ENCODE measurements at regions not wholly inside any gene's neighbourhood (a gene's known extent, or its start where the extent isn't known, plus 50 kb on each side); places are given as distances from the start of the nearest gene placed in this dataset.

DNA sequence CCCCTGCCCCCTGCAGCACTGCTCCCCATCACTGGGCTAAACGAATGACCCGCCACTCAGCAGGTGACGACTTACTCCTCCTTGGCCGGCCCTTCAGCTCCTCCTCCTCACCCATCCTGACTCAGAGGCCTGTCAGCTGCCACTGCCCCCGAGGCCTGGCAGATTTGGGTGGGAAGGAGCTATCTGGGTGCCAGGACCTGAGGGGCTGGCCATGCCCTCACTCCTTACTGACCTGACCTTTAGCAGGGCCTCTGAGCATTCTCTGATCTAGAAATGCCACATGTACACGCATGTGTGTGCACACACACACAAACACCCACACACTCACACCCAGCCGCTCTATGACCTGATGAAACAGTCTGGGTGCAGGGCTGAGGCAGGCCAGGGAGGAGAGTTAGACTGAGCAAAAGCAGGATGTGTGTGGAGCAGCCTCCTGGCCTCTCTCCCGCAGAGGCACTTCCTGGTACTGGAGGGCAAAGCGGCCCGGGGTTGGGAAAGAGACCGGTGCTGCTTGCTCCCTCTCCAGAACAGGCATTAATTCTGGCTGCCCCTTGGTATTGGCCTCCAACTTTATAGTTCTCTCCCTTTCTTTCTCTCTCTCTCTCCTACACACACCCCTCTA is 68.0 kb downstream of the ZFP36L2 start:
- Histone ChIP-seq H2BK15ac (ENCODE audit: low read length) (peak overlapping the region; percentile 41), H3K4me1 (ENCODE audit: control insufficient read depth in 2 of 2, insufficient read depth in 1 of 2, low read depth in 1 of 2, low read length in 2 of 2) (peaks cover 13 to 14% of the 10 kb centered on the region in 2 donors), H2AFZ (ENCODE audit: low read length) (peak overlapping the region; percentile 87), H3K36me3 (replicated peaks in 1 of 2; ENCODE audit: control insufficient read depth in 2 of 2, insufficient read depth in 2 of 2, low read length in 2 of 2) (no peaks in the 10 kb centered on the region), H3K18ac (ENCODE audit: low read length) (peak overlapping the region; percentile 90), H4K91ac (ENCODE audit: low read depth, low read length, poor library complexity) (peak overlapping the region; percentile 68), H3K27ac (replicated peaks; ENCODE audit: low read length) (no peak overlapping the region), H3K23ac (ENCODE audit: low read depth, low read length, poor library complexity) (no peak overlapping the region), H2BK5ac (ENCODE audit: low read length) (no peak overlapping the region), H3K4me3 (ENCODE audit: low read length in 2 of 2) (no peak overlapping the region), H3K14ac (ENCODE audit: low read length) (peak overlapping the region; percentile 31), H2BK120ac (ENCODE audit: low read depth, low read length) (no peak overlapping the region), H3K27me3 (ENCODE audit: control insufficient read depth in 3 of 3, insufficient read depth in 3 of 3, low read depth in 1 of 3, low read length in 3 of 3) (no peaks in the 10 kb centered on the region), H3K9me3 (replicated peaks in 1 of 2; ENCODE audit: control insufficient read depth in 2 of 2, insufficient read depth in 1 of 2, low read depth in 1 of 2, low read length in 2 of 2) (no peaks in the 10 kb centered on the region), H2AK5ac (ENCODE audit: low read depth, low read length) (peak overlapping the region; percentile 91), H3K9ac (ENCODE audit: low read depth, low read length, poor library complexity) (no peak overlapping the region), H2BK12ac (ENCODE audit: low read length) (peak overlapping the region; percentile 14), H3K4me2 (ENCODE audit: insufficient read depth, low read length, poor library complexity, severe bottlenecking) (no peak overlapping the region), H3K79me1 (ENCODE audit: low read depth, low read length) (no peaks in the 10 kb centered on the region), H3K4ac (ENCODE audit: low read length) (no peak overlapping the region), H4K8ac (ENCODE audit: low read depth, low read length) (no peak overlapping the region)
- DNase-seq (ENCODE audit: low spot score), result no peak
- no CpG with 5 or more reads among the region's 11 CpGs for WGBS, 2 donors (ENCODE audit: extremely low coverage in 2 of 2, insufficient read length in 2 of 2, insufficient replicate concordance in 1 of 2)

DNA sequence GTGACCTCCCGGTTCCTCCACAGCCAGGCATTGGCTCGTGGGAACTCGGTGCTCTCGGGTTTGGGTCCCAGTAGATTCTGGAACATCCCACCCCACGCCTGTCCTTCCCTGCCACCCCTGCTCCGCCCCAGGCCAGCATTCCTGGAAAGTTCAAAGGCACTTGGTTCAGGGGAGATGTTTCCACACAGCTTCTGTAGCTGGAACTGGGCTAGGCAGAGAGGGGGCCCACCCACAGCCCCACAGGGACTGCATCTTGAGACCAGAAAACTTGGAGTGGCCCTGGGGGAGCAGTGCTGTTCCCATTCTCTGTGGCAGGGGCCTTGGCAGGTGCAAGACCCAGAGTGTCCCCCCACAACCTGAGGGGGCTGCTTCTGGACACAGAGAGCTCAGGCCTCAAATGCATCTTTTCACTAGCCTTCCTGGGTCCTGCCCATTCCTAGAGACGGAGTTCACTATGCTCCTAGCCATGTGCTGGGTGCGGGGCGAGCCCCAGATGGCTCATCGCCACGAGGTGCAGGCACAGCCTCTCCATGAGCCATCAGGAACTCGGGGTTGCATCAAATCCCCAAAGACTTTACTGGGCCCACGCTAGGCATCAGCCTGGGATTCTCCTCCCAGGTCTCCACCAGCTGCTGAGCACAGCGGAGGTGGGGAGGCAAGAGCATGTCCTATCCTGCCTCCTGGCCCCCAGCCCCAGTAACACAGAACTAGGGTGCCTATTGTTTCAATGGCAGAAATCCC is 68.7 kb downstream of the ZFP36L2 start:
- H2BK15ac ChIP-seq (ENCODE audit: low read length), result peak overlapping the region; percentile 41
- no peak overlapping the region for H2BK5ac ChIP-seq (ENCODE audit: low read length)
- peak overlapping the region; percentile 92 for H3K18ac ChIP-seq (ENCODE audit: low read length)
- no peak overlapping the region for H3K9ac ChIP-seq (ENCODE audit: low read depth, low read length, poor library complexity)
- H3K4ac ChIP-seq (ENCODE audit: low read length), result peak overlapping the region; percentile 72
- H3K9me3 ChIP-seq (replicated peaks in 1 of 2; ENCODE audit: control insufficient read depth in 2 of 2, insufficient read depth in 1 of 2, low read depth in 1 of 2, low read length in 2 of 2), result no peaks in the 10 kb centered on the region
- no peaks in the 10 kb centered on the region for H3K79me1 ChIP-seq (ENCODE audit: low read depth, low read length)
- H2BK120ac ChIP-seq (ENCODE audit: low read depth, low read length), result peak overlapping the region; percentile 81
- H2BK12ac ChIP-seq (ENCODE audit: low read length), result peak overlapping the region; percentile 69
- no peak overlapping the region for H3K4me3 ChIP-seq (ENCODE audit: low read length in 2 of 2)
- H3K4me2 ChIP-seq (ENCODE audit: insufficient read depth, low read length, poor library complexity, severe bottlenecking), result no peak overlapping the region
- H3K23ac ChIP-seq (ENCODE audit: low read depth, low read length, poor library complexity), result no peak overlapping the region
- no peak for DNase-seq (ENCODE audit: low spot score)
- peaks cover 13 to 14% of the 10 kb centered on the region in 2 donors for H3K4me1 ChIP-seq (ENCODE audit: control insufficient read depth in 2 of 2, insufficient read depth in 1 of 2, low read depth in 1 of 2, low read length in 2 of 2)
- no peak overlapping the region for H3K14ac ChIP-seq (ENCODE audit: low read length)
- WGBS, 2 donors (ENCODE audit: extremely low coverage in 2 of 2, insufficient read length in 2 of 2, insufficient replicate concordance in 1 of 2), result no CpG with 5 or more reads among the region's 14 CpGs
- peak overlapping the region; percentile 87 for H2AFZ ChIP-seq (ENCODE audit: low read length)
- no peak overlapping the region for H3K27ac ChIP-seq (replicated peaks; ENCODE audit: low read length)
- peaks cover 0 to 4% (median 0%) of the 10 kb centered on the region in 3 experiments for H3K27me3 ChIP-seq (ENCODE audit: control insufficient read depth in 3 of 3, insufficient read depth in 3 of 3, low read depth in 1 of 3, low read length in 3 of 3)
- peak overlapping the region; percentile 74 for H4K91ac ChIP-seq (ENCODE audit: low read depth, low read length, poor library complexity)
- no peak overlapping the region for H4K8ac ChIP-seq (ENCODE audit: low read depth, low read length)
- H3K36me3 ChIP-seq (replicated peaks in 1 of 2; ENCODE audit: control insufficient read depth in 2 of 2, insufficient read depth in 2 of 2, low read length in 2 of 2), result no peaks in the 10 kb centered on the region
- H2AK5ac ChIP-seq (ENCODE audit: low read depth, low read length), result peak overlapping the region; percentile 91

DNA sequence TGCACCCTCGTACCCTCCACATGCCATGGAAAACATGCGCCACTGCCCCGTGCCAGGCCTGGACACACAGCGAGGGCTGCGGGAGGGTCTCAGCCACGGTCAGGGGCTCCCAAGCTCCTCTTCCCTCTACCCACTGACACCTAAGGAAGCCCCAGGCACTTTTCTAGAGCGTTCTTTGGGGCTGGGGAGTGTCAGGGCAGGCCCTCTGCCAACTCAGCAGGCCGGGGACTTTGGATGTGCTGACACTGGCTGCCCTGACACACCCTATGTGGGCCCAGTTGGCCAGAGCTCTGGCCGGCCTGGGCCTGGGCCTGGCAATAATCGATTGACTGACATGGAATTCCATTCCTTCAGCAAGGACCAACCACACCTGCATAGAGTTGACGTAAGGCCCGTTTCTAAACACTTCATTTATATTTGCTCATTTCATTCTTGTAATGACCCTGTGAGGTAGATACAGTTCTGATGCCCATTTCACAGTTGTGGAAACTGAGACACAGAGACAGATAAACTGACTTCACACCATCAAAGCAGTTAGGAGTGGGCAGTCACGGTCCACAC is 70.5 kb downstream of the ZFP36L2 start:
- Histone ChIP-seq H3K23ac (ENCODE audit: low read depth, low read length, poor library complexity) (no peak overlapping the region), H3K27me3 (ENCODE audit: control insufficient read depth in 3 of 3, insufficient read depth in 3 of 3, low read depth in 1 of 3, low read length in 3 of 3) (peaks cover 0 to 11% (median 0%) of the 10 kb centered on the region in 3 experiments), H4K91ac (ENCODE audit: low read depth, low read length, poor library complexity) (no peak overlapping the region), H3K4ac (ENCODE audit: low read length) (no peak overlapping the region), H3K18ac (ENCODE audit: low read length) (peak overlapping the region; percentile 84), H3K14ac (ENCODE audit: low read length) (no peak overlapping the region), H3K4me1 (ENCODE audit: control insufficient read depth in 2 of 2, insufficient read depth in 1 of 2, low read depth in 1 of 2, low read length in 2 of 2) (peaks cover 15 to 16% of the 10 kb centered on the region in 2 donors), H2BK120ac (ENCODE audit: low read depth, low read length) (no peak overlapping the region), H3K9ac (ENCODE audit: low read depth, low read length, poor library complexity) (no peak overlapping the region), H3K9me3 (replicated peaks in 1 of 2; ENCODE audit: control insufficient read depth in 2 of 2, insufficient read depth in 1 of 2, low read depth in 1 of 2, low read length in 2 of 2) (no peaks in the 10 kb centered on the region), H3K4me3 (ENCODE audit: low read length in 2 of 2) (no peak overlapping the region), H3K36me3 (replicated peaks in 1 of 2; ENCODE audit: control insufficient read depth in 2 of 2, insufficient read depth in 2 of 2, low read length in 2 of 2) (no peaks in the 10 kb centered on the region), H3K4me2 (ENCODE audit: insufficient read depth, low read length, poor library complexity, severe bottlenecking) (no peak overlapping the region), H3K27ac (replicated peaks; ENCODE audit: low read length) (no peak overlapping the region), H2AK5ac (ENCODE audit: low read depth, low read length) (peak overlapping the region; percentile 95), H2BK12ac (ENCODE audit: low read length) (peak overlapping the region; percentile 67), H2BK15ac (ENCODE audit: low read length) (peak overlapping the region; percentile 57), H4K8ac (ENCODE audit: low read depth, low read length) (no peak overlapping the region), H2BK5ac (ENCODE audit: low read length) (peak overlapping the region; percentile 79), H2AFZ (ENCODE audit: low read length) (no peak overlapping the region), H3K79me1 (ENCODE audit: low read depth, low read length) (no peaks in the 10 kb centered on the region)
- no peak for DNase-seq (ENCODE audit: low spot score)
- WGBS, 2 donors (ENCODE audit: extremely low coverage in 2 of 2, insufficient read length in 2 of 2, insufficient replicate concordance in 1 of 2), result no CpG with 5 or more reads among the region's 13 CpGs

GRCh38 chr2:43154685-43155084 is 71.7 kb downstream of the ZFP36L2 start:
- Histone ChIP-seq H2BK12ac (ENCODE audit: low read length) (no peak overlapping the region), H3K4ac (ENCODE audit: low read length) (no peak overlapping the region), H3K9me3 (replicated peaks in 1 of 2; ENCODE audit: control insufficient read depth in 2 of 2, insufficient read depth in 1 of 2, low read depth in 1 of 2, low read length in 2 of 2) (no peaks in the 10 kb centered on the region), H2BK120ac (ENCODE audit: low read depth, low read length) (no peak overlapping the region), H3K27me3 (ENCODE audit: control insufficient read depth in 3 of 3, insufficient read depth in 3 of 3, low read depth in 1 of 3, low read length in 3 of 3) (peaks cover 0 to 11% (median 0%) of the 10 kb centered on the region in 3 experiments), H3K4me3 (ENCODE audit: low read length in 2 of 2) (no peak overlapping the region), H3K23ac (ENCODE audit: low read depth, low read length, poor library complexity) (no peak overlapping the region), H2BK5ac (ENCODE audit: low read length) (no peak overlapping the region), H2AFZ (ENCODE audit: low read length) (no peak overlapping the region), H3K27ac (replicated peaks; ENCODE audit: low read length) (no peak overlapping the region), H3K18ac (ENCODE audit: low read length) (peak overlapping the region; percentile 23), H3K79me1 (ENCODE audit: low read depth, low read length) (no peaks in the 10 kb centered on the region), H3K4me1 (ENCODE audit: control insufficient read depth in 2 of 2, insufficient read depth in 1 of 2, low read depth in 1 of 2, low read length in 2 of 2) (peaks cover 15% of the 10 kb centered on the region in 2 donors), H3K36me3 (replicated peaks in 1 of 2; ENCODE audit: control insufficient read depth in 2 of 2, insufficient read depth in 2 of 2, low read length in 2 of 2) (no peaks in the 10 kb centered on the region), H3K14ac (ENCODE audit: low read length) (no peak overlapping the region), H2BK15ac (ENCODE audit: low read length) (peak overlapping the region; percentile 33), H3K4me2 (ENCODE audit: insufficient read depth, low read length, poor library complexity, severe bottlenecking) (no peak overlapping the region), H2AK5ac (ENCODE audit: low read depth, low read length) (peak overlapping the region; percentile 32), H4K91ac (ENCODE audit: low read depth, low read length, poor library complexity) (no peak overlapping the region), H4K8ac (ENCODE audit: low read depth, low read length) (no peak overlapping the region), H3K9ac (ENCODE audit: low read depth, low read length, poor library complexity) (no peak overlapping the region)
- DNase-seq (ENCODE audit: low spot score), result no peak
- WGBS, 2 donors (ENCODE audit: extremely low coverage in 2 of 2, insufficient read length in 2 of 2, insufficient replicate concordance in 1 of 2), result no CpG with 5 or more reads among the region's 5 CpGs

All from neuronal stem cell (in vitro differentiated cells).